ENCODE measurements at regions not wholly inside any gene's neighbourhood (a gene's known extent, or its start where the extent isn't known, plus 50 kb on each side); places are given as distances from the start of the nearest gene placed in this dataset.

DNA sequence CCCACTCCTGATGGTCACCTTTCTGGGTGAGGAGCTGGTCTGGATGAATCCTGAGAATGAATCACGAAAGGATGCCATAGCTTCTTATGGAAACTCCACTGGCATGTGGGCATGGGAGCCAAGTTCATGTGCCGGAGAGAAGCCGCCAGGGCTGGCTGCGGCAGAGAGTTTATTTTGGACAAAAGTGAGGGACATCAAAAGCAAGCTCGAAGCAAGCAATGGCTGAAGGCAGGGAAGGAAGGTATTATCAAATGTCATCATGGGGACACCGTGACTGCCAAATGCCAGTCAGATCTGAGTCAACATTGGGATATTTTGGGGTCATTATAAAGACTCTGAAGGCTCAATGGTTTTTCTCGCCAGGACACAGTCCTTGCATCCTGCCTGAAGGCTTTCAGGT lies 249.1 kb downstream of the QKI start:
- H3K9me3 ChIP-seq (ENCODE audit: control insufficient read depth, insufficient read depth, low read length), result no peaks in the 10 kb centered on the region; the same call in 1 of the 2 replicates
- H3K4me1 ChIP-seq (ENCODE audit: control insufficient read depth, insufficient read depth, low read length), result no peaks in the 10 kb centered on the region
- no peak overlapping the region for H4K5ac ChIP-seq (ENCODE audit: low read depth, low read length)
- H3K14ac ChIP-seq (replicated peaks; ENCODE audit: low read depth, low read length), result no peak overlapping the region
- no peak overlapping the region for H3K4me2 ChIP-seq (ENCODE audit: low read depth, low read length)
- H4K8ac ChIP-seq (ENCODE audit: low read depth in 2 of 2, low read length in 2 of 2), result no peak overlapping the region
- no peaks in the 10 kb centered on the region for H4K20me1 ChIP-seq (ENCODE audit: insufficient read depth, low read length)
- H2AK5ac ChIP-seq (ENCODE audit: low read depth, low read length), result no peak overlapping the region
- TF ChIP-seq RCOR1 (IDR thresholded peaks at IDR 0.05; ENCODE audit: insufficient replicate concordance, low read length) (no peak), POLR2A (IDR thresholded peaks at IDR 0.05; ENCODE audit: low read depth, low read length) (no peak), RAD21 (IDR thresholded peaks at IDR 0.05; ENCODE audit: low read length) (no peak), BHLHE40 (IDR thresholded peaks at IDR 0.05; ENCODE audit: low read depth, low read length) (no peak), CEBPB (IDR thresholded peaks at IDR 0.05; ENCODE audit: low read depth, low read length) (no peak), FOS (IDR thresholded peaks at IDR 0.05; ENCODE audit: low read depth, low read length) (no peak), MAFK (IDR thresholded peaks at IDR 0.05; ENCODE audit: low read depth, low read length) (no peak), CTCF (conservative IDR thresholded peaks at IDR 0.05; ENCODE audit: low read depth, low read length) (no peak), MXI1 (IDR thresholded peaks at IDR 0.05; ENCODE audit: borderline replicate concordance, low read depth, low read length) (no peak), CHD1 (IDR thresholded peaks at IDR 0.05; ENCODE audit: low read depth, low read length) (no peak), SMC3 (IDR thresholded peaks at IDR 0.05; ENCODE audit: low read depth, low read length) (no peak), NFE2L2 (IDR thresholded peaks at IDR 0.05; ENCODE audit: low read depth, low read length) (no peak), MAZ (IDR thresholded peaks at IDR 0.05; ENCODE audit: borderline replicate concordance, low read depth, low read length) (no peak)
- TF ChIP-seq, protein P1, sequence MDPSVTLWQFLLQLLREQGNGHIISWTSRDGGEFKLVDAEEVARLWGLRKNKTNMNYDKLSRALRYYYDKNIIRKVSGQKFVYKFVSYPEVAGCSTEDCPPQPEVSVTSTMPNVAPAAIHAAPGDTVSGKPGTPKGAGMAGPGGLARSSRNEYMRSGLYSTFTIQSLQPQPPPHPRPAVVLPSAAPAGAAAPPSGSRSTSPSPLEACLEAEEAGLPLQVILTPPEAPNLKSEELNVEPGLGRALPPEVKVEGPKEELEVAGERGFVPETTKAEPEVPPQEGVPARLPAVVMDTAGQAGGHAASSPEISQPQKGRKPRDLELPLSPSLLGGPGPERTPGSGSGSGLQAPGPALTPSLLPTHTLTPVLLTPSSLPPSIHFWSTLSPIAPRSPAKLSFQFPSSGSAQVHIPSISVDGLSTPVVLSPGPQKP (IDR thresholded peaks at IDR 0.05; ENCODE audit: borderline replicate concordance, low read depth, low read length), result no peak
- TF ChIP-seq, protein P2, sequence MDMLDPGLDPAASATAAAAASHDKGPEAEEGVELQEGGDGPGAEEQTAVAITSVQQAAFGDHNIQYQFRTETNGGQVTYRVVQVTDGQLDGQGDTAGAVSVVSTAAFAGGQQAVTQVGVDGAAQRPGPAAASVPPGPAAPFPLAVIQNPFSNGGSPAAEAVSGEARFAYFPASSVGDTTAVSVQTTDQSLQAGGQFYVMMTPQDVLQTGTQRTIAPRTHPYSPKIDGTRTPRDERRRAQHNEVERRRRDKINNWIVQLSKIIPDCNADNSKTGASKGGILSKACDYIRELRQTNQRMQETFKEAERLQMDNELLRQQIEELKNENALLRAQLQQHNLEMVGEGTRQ (IDR thresholded peaks at IDR 0.05; ENCODE audit: low read depth, low read length), result no peak
- no peak overlapping the region for H3K4ac ChIP-seq (ENCODE audit: low read depth, low read length)
- 70% methylated on average over 2 of the region's 7 CpGs; no CpG with 5 or more reads in 1 of the 2 experiments for WGBS, 2 experiments (ENCODE audit: extremely low coverage in 2 of 2, insufficient read length in 1 of 2)
- DNase-seq (no peak), ATAC-seq (ENCODE audit: low read depth) (no peak)
- H3K79me1 ChIP-seq (ENCODE audit: low read depth in 1 of 2, low read length in 2 of 2), result no peaks in the 10 kb centered on the region
- no peak overlapping the region for H2AK9ac ChIP-seq (replicated peaks; ENCODE audit: low read depth, low read length, poor library complexity)
- in situ Hi-C loops (cut with MboI; ENCODE audit: low sequenced_read_pairs) (no loop called here), intact Hi-C loops (cut with micrococcal nuclease) (no loop called here), dilution Hi-C loops (cut with HindIII; ENCODE audit: low sequenced_read_pairs, unreplicated experiment) (no loop called here)
- H3K18ac ChIP-seq (ENCODE audit: low read depth, low read length), result no peak overlapping the region
- ChIA-PET CTCF (no interaction called here), POLR2A (ENCODE audit: unreplicated experiment) (no interaction called here)
- no peak overlapping the region for H3K23ac ChIP-seq (ENCODE audit: low read depth, low read length)
- H2BK120ac ChIP-seq (ENCODE audit: low read depth, low read length), result no peak overlapping the region
- no TSS peak for BruUV-seq (replicated peaks)
- H3K56ac ChIP-seq (ENCODE audit: extremely low read depth, insufficient read depth, low read length), result no peak overlapping the region
- peaks cover 11% of the 10 kb centered on the region for H3K27me3 ChIP-seq (ENCODE audit: control insufficient read depth, insufficient read depth, low read length)
- H3K36me3 ChIP-seq (ENCODE audit: control insufficient read depth, insufficient read depth, low read length), result no peaks in the 10 kb centered on the region
- H3K27ac ChIP-seq (ENCODE audit: insufficient read depth, low read length), result no peak overlapping the region
- no peak overlapping the region for H2AFZ ChIP-seq (replicated peaks; ENCODE audit: low read length, poor library complexity)
- H4K91ac ChIP-seq (ENCODE audit: insufficient read depth, low read depth, low read length), result no peak overlapping the region
- no peak overlapping the region for H2BK5ac ChIP-seq (ENCODE audit: low read depth, low read length, poor library complexity, severe bottlenecking)
- no peaks in the 10 kb centered on the region for H3K9me1 ChIP-seq (ENCODE audit: insufficient read depth, low read length)
- no peak overlapping the region for H3K9ac ChIP-seq (ENCODE audit: low read depth, low read length)
- H2BK15ac ChIP-seq (ENCODE audit: low read depth, low read length), result no peak overlapping the region
- no peak overlapping the region for H3K4me3 ChIP-seq (ENCODE audit: insufficient read depth, low read depth, low read length)
- no peak overlapping the region for H2BK20ac ChIP-seq (ENCODE audit: low read depth, low read length)

Measured in IMR-90 (cell line).